ENCODE measurements at regions not wholly inside any gene's neighbourhood (a gene's known extent, or its start where the extent isn't known, plus 50 kb on each side); places are given as distances from the start of the nearest gene placed in this dataset.

DNA sequence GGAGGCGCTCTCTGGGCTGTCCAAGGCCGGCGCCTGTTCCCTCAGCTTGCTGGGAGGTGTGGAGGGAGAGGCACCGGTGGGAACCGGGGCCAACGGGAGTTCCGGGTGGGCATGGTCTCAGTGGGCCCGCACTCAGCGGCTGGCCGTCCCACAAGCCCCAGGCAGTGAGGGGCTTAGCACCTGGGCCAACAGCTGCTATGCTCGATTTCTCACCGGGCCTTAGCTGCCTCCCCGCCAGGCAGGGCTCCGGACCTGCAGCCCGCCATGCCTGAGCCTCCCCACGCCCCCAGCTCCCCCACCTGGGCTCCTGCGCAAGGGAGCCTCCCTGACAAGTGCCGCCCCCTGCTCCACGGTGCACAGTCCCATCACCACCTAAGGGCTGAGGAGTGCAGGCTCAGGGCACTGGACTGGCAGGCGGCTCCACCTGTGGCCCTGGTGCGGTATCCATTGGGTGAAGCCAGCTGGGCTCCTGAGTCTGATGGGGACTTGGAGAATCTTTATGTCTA is 276.5 kb downstream of the SH2D4B start:
- no peak for TF ChIP-seq POLR2A (IDR thresholded peaks at IDR 0.05)
- TF ChIP-seq CTCF (IDR thresholded peaks at IDR 0.05): no peak

Measured in lower leg skin (tissue), 3 donors.